C4-2B (cell line): ENCODE measurements at regions not wholly inside any gene's neighbourhood (a gene's known extent, or its start where the extent isn't known, plus 50 kb on each side); places are given as distances from the start of the nearest gene placed in this dataset.

Experiments
- H3K27ac ChIP-seq: fragments of 450-650 bp; 2 replicates; pipeline ENCODE4 v1.5.1; 2017
- ZFX ChIP-seq: fragments of 450-650 bp; IDR thresholded peaks from 2 replicates; pipeline ENCODE4 v1.6.1; 2017
- TF ChIP-seq, protein P1 (sequence below): fragments of 450-650 bp; conservative IDR thresholded peaks from 2 replicates; pipeline ENCODE4 v1.5.1; 2017; ENCODE audit warnings: mild to moderate bottlenecking

- TF ChIP-seq ZFX: no peak
- TF ChIP-seq, protein P1, sequence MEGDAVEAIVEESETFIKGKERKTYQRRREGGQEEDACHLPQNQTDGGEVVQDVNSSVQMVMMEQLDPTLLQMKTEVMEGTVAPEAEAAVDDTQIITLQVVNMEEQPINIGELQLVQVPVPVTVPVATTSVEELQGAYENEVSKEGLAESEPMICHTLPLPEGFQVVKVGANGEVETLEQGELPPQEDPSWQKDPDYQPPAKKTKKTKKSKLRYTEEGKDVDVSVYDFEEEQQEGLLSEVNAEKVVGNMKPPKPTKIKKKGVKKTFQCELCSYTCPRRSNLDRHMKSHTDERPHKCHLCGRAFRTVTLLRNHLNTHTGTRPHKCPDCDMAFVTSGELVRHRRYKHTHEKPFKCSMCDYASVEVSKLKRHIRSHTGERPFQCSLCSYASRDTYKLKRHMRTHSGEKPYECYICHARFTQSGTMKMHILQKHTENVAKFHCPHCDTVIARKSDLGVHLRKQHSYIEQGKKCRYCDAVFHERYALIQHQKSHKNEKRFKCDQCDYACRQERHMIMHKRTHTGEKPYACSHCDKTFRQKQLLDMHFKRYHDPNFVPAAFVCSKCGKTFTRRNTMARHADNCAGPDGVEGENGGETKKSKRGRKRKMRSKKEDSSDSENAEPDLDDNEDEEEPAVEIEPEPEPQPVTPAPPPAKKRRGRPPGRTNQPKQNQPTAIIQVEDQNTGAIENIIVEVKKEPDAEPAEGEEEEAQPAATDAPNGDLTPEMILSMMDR: no peak
- H3K27ac ChIP-seq: no peak overlapping the region
Observed at GRCh38 chr7:81333004-81333403, 414.2 kb upstream of the SEMA3C start.

GRCh38 chr7:81331061-81332018 is 412.5 kb upstream of the SEMA3C start:
- no peak for TF ChIP-seq ZFX
- TF ChIP-seq, protein P1: no peak
- H3K27ac ChIP-seq: no peak overlapping the region

DNA sequence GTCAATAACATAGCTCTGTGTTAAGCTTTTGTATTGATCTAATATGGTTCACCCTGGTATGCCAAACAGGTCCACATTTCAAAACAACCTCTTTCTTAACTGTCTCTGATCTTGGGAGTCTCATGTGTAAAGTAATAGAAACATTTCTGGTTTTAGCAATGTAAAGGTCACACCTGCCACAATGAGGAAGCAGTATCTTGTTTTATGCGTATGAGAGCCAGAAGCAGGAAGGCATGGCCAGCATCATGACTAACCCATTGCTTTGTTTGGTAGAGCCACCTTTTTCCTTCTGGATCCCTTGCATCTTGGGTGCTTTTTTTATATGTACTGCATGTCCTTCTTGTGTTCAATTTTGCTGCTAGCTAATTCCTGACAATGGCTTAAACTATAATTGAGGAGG is 411.3 kb upstream of the SEMA3C start:
- TF ChIP-seq, protein P1: no peak
- TF ChIP-seq ZFX: no peak
- no peak overlapping the region for H3K27ac ChIP-seq

DNA sequence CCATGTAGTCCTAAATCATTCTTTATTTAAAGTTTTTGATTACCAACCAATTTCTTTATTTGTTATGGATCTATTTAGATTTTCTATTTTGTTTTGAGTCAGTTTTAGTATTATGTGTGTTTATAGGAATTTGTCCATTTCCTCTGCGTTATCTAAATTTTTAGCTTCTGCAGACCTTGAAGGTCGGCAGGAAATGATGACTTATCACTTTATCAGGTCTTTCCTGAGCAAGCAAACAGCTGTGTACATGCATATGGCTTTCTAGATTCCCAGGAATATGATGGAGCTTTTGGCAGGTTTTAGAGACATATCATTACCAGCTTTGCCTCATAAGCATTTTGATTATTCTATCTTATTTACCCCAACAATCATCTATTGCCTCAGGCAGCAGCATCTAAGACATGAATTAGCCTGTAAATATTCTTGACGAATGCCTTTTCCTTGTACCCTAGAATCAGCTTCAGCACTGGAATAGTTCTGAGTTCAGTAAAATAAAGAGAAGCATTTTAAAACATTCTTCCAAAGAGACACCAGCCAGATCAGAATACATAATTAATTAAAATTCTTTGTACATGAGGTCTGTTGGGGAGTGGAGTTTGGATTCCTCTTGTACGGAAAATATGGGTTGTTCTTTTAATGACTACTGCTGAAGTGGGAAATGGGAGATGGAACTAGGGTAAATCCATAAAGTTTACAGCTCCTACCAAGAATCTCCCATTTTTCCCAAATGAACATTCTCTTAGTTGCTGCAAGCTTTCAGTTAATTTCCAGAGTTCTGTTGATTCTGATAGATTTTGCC is 408.8 kb upstream of the SEMA3C start:
- TF ChIP-seq, protein P1: no peak
- TF ChIP-seq ZFX: no peak

GRCh38 chr7:81321949-81322348 is 403.1 kb upstream of the SEMA3C start:
- no peak for TF ChIP-seq ZFX
- TF ChIP-seq, protein P1: no peak
- no peak overlapping the region for H3K27ac ChIP-seq

More for the DNA sequence above, 408.8 kb upstream of the SEMA3C start:
- no peak overlapping the region for H3K27ac ChIP-seq

DNA sequence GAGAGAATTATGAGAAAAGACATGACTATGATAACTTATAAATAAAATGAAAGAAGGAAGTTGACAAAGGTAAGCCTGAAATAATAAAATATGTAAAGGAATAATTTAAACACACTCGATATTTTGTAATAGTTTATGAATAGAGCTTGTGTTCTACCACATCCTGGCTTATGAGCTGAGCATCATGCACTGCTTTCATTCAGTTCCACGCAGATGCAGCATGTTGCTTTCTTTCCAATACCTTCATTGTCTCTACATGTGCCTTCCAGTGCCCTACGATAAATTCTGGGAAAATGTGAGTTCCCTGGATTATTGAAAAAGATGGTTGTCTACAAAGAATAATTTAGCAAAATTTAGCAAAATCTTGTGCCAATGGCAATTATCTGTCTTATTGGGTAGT is 398.9 kb upstream of the SEMA3C start:
- H3K27ac ChIP-seq: no peak overlapping the region
- TF ChIP-seq, protein P1: no peak
- TF ChIP-seq ZFX: no peak
